ENCODE measurements at regions not wholly inside any gene's neighbourhood (a gene's known extent, or its start where the extent isn't known, plus 50 kb on each side); places are given as distances from the start of the nearest gene placed in this dataset.
A peak's percentile ranks its signal among the peaks of the same experiment; 100 is the strongest.

- no peak overlapping the region for H3K9ac ChIP-seq
- in situ Hi-C loops (cut with MboI), result no loop called here
- H4K20me1 ChIP-seq (ENCODE audit: insufficient read depth), result no peaks in the 10 kb centered on the region
- no peak for DNase-seq
- no peaks in the 10 kb centered on the region for H3K9me3 ChIP-seq (ENCODE audit: low read depth)
- no peaks in the 10 kb centered on the region for H3K27me3 ChIP-seq (replicated peaks; ENCODE audit: insufficient read depth)
- H3K79me2 ChIP-seq (ENCODE audit: insufficient read depth), result no peaks in the 10 kb centered on the region
- no peaks in the 10 kb centered on the region for H3K9me2 ChIP-seq (ENCODE audit: insufficient read depth)
- no peaks in the 10 kb centered on the region for H3K36me3 ChIP-seq (ENCODE audit: low read depth)
- TF ChIP-seq EZH2 (IDR thresholded peaks at IDR 0.05; ENCODE audit: insufficient read depth, poor library complexity, severe bottlenecking) (no peak), EZH2phosphoT487 (IDR thresholded peaks at IDR 0.05; ENCODE audit: insufficient read depth, low read depth) (no peak)
- H3K4me3 ChIP-seq, result no peak overlapping the region
- no peak overlapping the region for H3K27ac ChIP-seq
- no peak overlapping the region for H3K4me2 ChIP-seq (ENCODE audit: unreplicated experiment)
- H3K4me1 ChIP-seq (ENCODE audit: insufficient read depth), result peaks cover 11% of the 10 kb centered on the region
- WGBS, 2 experiments (ENCODE audit: low coverage in 1 of 2, low lambda C conversion rate in 2 of 2, missing lambda C conversion rate in 2 of 2), result 96 to 100% methylated on average over 2 of the region's 2 CpGs
- H2AFZ ChIP-seq, result no peak overlapping the region
- peaks cover 11% of the 10 kb centered on the region for H3F3A ChIP-seq (ENCODE audit: insufficient read depth)
Measured at GRCh38 chr18:21168880-21169279, 57.3 kb upstream of the ROCK1 start.

GRCh38 chr18:21177822-21178221, 64.2 kb upstream of the GREB1L start:
- no peak overlapping the region for H3K4me3 ChIP-seq
- no peaks in the 10 kb centered on the region for H3K79me2 ChIP-seq (ENCODE audit: insufficient read depth)
- H3K36me3 ChIP-seq (ENCODE audit: low read depth), result no peaks in the 10 kb centered on the region
- WGBS, 2 experiments (ENCODE audit: low coverage in 1 of 2, low lambda C conversion rate in 2 of 2, missing lambda C conversion rate in 2 of 2), result 85% methylated on average over 6 of the region's 6 CpGs
- no peak overlapping the region for H3K9ac ChIP-seq
- DNase-seq, result no peak
- no peaks in the 10 kb centered on the region for H3K9me3 ChIP-seq (ENCODE audit: low read depth)
- no peaks in the 10 kb centered on the region for H3F3A ChIP-seq (ENCODE audit: insufficient read depth)
- no peak overlapping the region for H3K4me2 ChIP-seq (ENCODE audit: unreplicated experiment)
- no peaks in the 10 kb centered on the region for H3K9me2 ChIP-seq (ENCODE audit: insufficient read depth)
- H3K27me3 ChIP-seq (replicated peaks; ENCODE audit: insufficient read depth), result no peaks in the 10 kb centered on the region
- TF ChIP-seq EZH2phosphoT487 (IDR thresholded peaks at IDR 0.05; ENCODE audit: insufficient read depth, low read depth) (no peak), EZH2 (IDR thresholded peaks at IDR 0.05; ENCODE audit: insufficient read depth, poor library complexity, severe bottlenecking) (no peak)
- in situ Hi-C loops (cut with MboI), result loop anchor here (10.0 kb wide), 2 partner anchors 63 to 193 kb away; partner anchors contain the start of gene ROCK1
- no peak overlapping the region for H2AFZ ChIP-seq
- H4K20me1 ChIP-seq (ENCODE audit: insufficient read depth), result no peaks in the 10 kb centered on the region
- H3K4me1 ChIP-seq (ENCODE audit: insufficient read depth), result no peaks in the 10 kb centered on the region
- H3K27ac ChIP-seq, result no peak overlapping the region

DNA sequence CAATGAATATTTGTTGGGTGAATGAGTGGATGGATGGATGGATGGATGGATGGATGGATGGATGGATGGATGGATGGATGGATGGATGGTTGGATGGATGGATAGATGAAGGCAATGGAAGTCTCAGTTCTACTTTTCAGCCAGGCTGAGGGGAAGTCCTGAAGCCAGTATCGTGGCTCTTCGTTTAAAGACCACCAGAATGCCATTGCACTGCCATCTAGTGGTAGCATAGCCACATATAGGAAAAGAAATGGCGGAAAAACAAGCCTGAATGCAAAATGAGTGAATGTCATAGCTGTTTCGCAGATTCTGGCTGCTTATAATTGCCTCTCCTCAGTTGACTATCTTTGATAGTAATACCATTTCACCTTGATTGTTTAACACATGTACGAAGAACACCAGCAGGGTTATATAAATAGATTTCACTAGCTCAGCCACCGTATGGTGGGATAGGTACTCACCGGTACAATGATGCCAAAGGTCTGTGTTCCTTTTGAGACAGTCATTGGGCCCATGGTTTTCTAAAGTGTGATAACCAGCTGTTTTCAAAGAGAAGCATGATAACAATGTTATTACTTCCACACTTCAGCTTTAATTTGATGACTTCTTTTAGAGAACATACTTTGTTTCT, 62.3 kb upstream of the GREB1L start:
- Histone ChIP-seq H3K79me2 (ENCODE audit: insufficient read depth) (no peaks in the 10 kb centered on the region), H3K4me2 (ENCODE audit: unreplicated experiment) (no peak overlapping the region), H3K4me1 (ENCODE audit: insufficient read depth) (no peaks in the 10 kb centered on the region), H3K9me3 (ENCODE audit: low read depth) (no peaks in the 10 kb centered on the region), H3K9me2 (ENCODE audit: insufficient read depth) (no peaks in the 10 kb centered on the region), H3K4me3 (no peak overlapping the region), H3K27me3 (replicated peaks; ENCODE audit: insufficient read depth) (no peaks in the 10 kb centered on the region), H3K36me3 (ENCODE audit: low read depth) (no peaks in the 10 kb centered on the region), H4K20me1 (ENCODE audit: insufficient read depth) (no peaks in the 10 kb centered on the region), H2AFZ (peak overlapping the region; percentile 21; the same call in 1 of the 2 replicates), H3K9ac (no peak overlapping the region), H3F3A (ENCODE audit: insufficient read depth) (no peaks in the 10 kb centered on the region), H3K27ac (no peak overlapping the region)
- peak; percentile 80 for DNase-seq
- in situ Hi-C loops (cut with MboI), result loop anchor here (10.0 kb wide), 2 partner anchors 65 to 195 kb away; partner anchors contain the start of gene ROCK1
- WGBS, 2 experiments (ENCODE audit: low coverage in 1 of 2, low lambda C conversion rate in 2 of 2, missing lambda C conversion rate in 2 of 2), result 37% methylated on average over 7 of the region's 7 CpGs
- TF ChIP-seq EZH2 (IDR thresholded peaks at IDR 0.05; ENCODE audit: insufficient read depth, poor library complexity, severe bottlenecking) (no peak), EZH2phosphoT487 (IDR thresholded peaks at IDR 0.05; ENCODE audit: insufficient read depth, low read depth) (no peak)

DNA sequence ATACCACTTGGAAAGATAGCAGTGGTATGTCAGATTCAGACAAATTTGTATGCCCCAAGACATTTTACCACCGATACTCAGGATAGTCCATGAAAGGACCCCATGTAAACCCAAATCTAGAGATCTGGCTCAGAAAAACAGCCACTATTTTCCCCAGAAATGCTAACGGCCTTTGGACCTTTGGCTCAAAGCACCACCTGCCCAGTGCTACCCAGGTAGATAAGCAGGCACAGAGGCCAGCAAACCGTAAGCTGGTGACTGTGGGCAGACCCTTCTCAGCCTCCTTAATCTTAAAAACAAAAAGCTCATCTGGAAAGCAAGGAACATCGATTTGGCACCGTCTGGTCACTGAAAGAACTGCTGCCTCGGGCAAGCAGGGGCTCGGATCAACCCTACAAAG, 61.4 kb upstream of the GREB1L start:
- in situ Hi-C loops (cut with MboI), result no loop called here
- no peak overlapping the region for H3K27ac ChIP-seq
- no peak overlapping the region for H2AFZ ChIP-seq
- no peaks in the 10 kb centered on the region for H3K4me1 ChIP-seq (ENCODE audit: insufficient read depth)
- no peak for DNase-seq
- H4K20me1 ChIP-seq (ENCODE audit: insufficient read depth), result no peaks in the 10 kb centered on the region
- no peak overlapping the region for H3K4me3 ChIP-seq
- WGBS, 2 experiments (ENCODE audit: low coverage in 1 of 2, low lambda C conversion rate in 2 of 2, missing lambda C conversion rate in 2 of 2), result 74 to 77% methylated on average over 7 of the region's 7 CpGs
- H3K79me2 ChIP-seq (ENCODE audit: insufficient read depth), result no peaks in the 10 kb centered on the region
- no peaks in the 10 kb centered on the region for H3K27me3 ChIP-seq (replicated peaks; ENCODE audit: insufficient read depth)
- H3K4me2 ChIP-seq (ENCODE audit: unreplicated experiment), result no peak overlapping the region
- no peaks in the 10 kb centered on the region for H3F3A ChIP-seq (ENCODE audit: insufficient read depth)
- no peaks in the 10 kb centered on the region for H3K9me3 ChIP-seq (ENCODE audit: low read depth)
- no peaks in the 10 kb centered on the region for H3K36me3 ChIP-seq (ENCODE audit: low read depth)
- no peaks in the 10 kb centered on the region for H3K9me2 ChIP-seq (ENCODE audit: insufficient read depth)
- TF ChIP-seq EZH2phosphoT487 (IDR thresholded peaks at IDR 0.05; ENCODE audit: insufficient read depth, low read depth) (no peak), EZH2 (IDR thresholded peaks at IDR 0.05; ENCODE audit: insufficient read depth, poor library complexity, severe bottlenecking) (no peak)
- no peak overlapping the region for H3K9ac ChIP-seq

Measured in GM23248 (cell line).